GM12878 (cell line): ENCODE measurements at regions not wholly inside any gene's neighbourhood (a gene's known extent, or its start where the extent isn't known, plus 50 kb on each side); places are given as distances from the start of the nearest gene placed in this dataset.

Experiments
- ATF7 ChIP-seq: fragments of 450-650 bp; IDR thresholded peaks from 2 replicates; pipeline ENCODE4 v1.6.1; 2016; ENCODE audit warnings: low read depth, mild to moderate bottlenecking
- BACH1 ChIP-seq: fragments of 450-650 bp; IDR thresholded peaks from 2 replicates; pipeline ENCODE4 v1.6.1; 2017; ENCODE audit warnings: mild to moderate bottlenecking, borderline replicate concordance
- BHLHE40 ChIP-seq, 2 experiments: fragments of 450-650 bp in 1 of 2; IDR thresholded peaks; 2 replicates each; pipeline ENCODE4 v1.6.1; 2011 to 2017; ENCODE audit warnings: low read depth in 2 of 2, borderline replicate concordance in 1 of 2, improper control_type of control experiment in 1 of 2, low read length in 1 of 2, mild to moderate bottlenecking in 1 of 2
- CBX5 ChIP-seq: sonication (generic); IDR thresholded peaks from 2 replicates; pipeline ENCODE4 v1.6.1; 2016; ENCODE audit warnings: low read depth, moderate library complexity, mild to moderate bottlenecking, inconsistent platforms
- CHD4 ChIP-seq: fragments of 200-600 bp; sonication (generic); IDR thresholded peaks from 2 replicates; pipeline ENCODE4 v1.6.1; 2016; ENCODE audit warnings: mild to moderate bottlenecking
- CREM ChIP-seq: IDR thresholded peaks from 2 replicates; pipeline ENCODE4 v1.6.1; 2014; ENCODE audit warnings: antibody characterized with exemption, low read depth
- CTCF ChIP-seq, 3 experiments: IDR thresholded peaks in 2 of 3; conservative IDR thresholded peaks in 1 of 3; 2 replicates each; pipeline ENCODE4 v1.5.1; 2011; ENCODE audit warnings: low read depth in 3 of 3, low read length in 3 of 3, mild to moderate bottlenecking in 3 of 3, control low read depth in 2 of 3, moderate library complexity in 2 of 3, inconsistent platforms in 1 of 3, mixed read lengths in 1 of 3; ENCODE audit not compliant: control insufficient read depth in 2 of 3, insufficient read depth in 1 of 3; ENCODE audit errors: extremely low read depth in 1 of 3
- EGR1 ChIP-seq, 2 experiments: IDR thresholded peaks; 1 replicate in 1 of 2; 2 replicates in 1 of 2; pipeline ENCODE4 v1.6.1; 2011 to 2012; ENCODE audit warnings: low read depth in 2 of 2, low read length in 2 of 2, borderline replicate concordance in 1 of 2, mild to moderate bottlenecking in 1 of 2, moderate library complexity in 1 of 2
- EP300 ChIP-seq, 2 experiments: fragments of 150-350 bp in 1 of 2; IDR thresholded peaks; 2 replicates each; pipeline ENCODE4 v1.6.1; 2011 to 2012; ENCODE audit warnings: low read depth in 2 of 2, low read length in 2 of 2, borderline replicate concordance in 1 of 2, improper control_type of control experiment in 1 of 2, inconsistent platforms in 1 of 2; ENCODE audit not compliant: control insufficient read depth in 1 of 2
- JUNB ChIP-seq: IDR thresholded peaks from 2 replicates; pipeline ENCODE4 v1.6.1; 2016; ENCODE audit warnings: antibody characterized with exemption, mild to moderate bottlenecking
- MAX ChIP-seq: IDR thresholded peaks from 2 replicates; pipeline ENCODE4 v1.6.1; 2012; ENCODE audit warnings: low read depth, low read length, improper control_type of control experiment
- NR2F1 ChIP-seq: fragments of 450-650 bp; conservative IDR thresholded peaks from 2 replicates; pipeline ENCODE4 v1.6.1; 2017; ENCODE audit warnings: mild to moderate bottlenecking
- SREBF2 ChIP-seq: IDR thresholded peaks from 2 replicates; pipeline ENCODE4 v1.6.1; 2012; ENCODE audit warnings: mild to moderate bottlenecking, low read length
- TCF12 ChIP-seq: IDR thresholded peaks from 2 replicates; pipeline ENCODE4 v1.6.1; 2011; ENCODE audit warnings: low read depth, mild to moderate bottlenecking, low read length

GRCh38 chr15:29571792-29572431 is 250.4 kb downstream of the TJP1 start:
- no peak for TF ChIP-seq CTCF (IDR thresholded peaks at IDR 0.05 in 2 of 3, conservative IDR thresholded peaks at IDR 0.05 in 1 of 3; ENCODE audit: control insufficient read depth in 2 of 3, extremely low read depth in 1 of 3, insufficient read depth in 1 of 3, low read depth in 3 of 3, low read length in 3 of 3)
- no peak for TF ChIP-seq ATF7
- no peak for TF ChIP-seq SREBF2
- TF ChIP-seq MAX = no peak
- no peak for TF ChIP-seq EGR1 (IDR thresholded peaks at IDR 0.05; ENCODE audit: borderline replicate concordance in 1 of 2, low read depth in 2 of 2, low read length in 2 of 2)
- no peak for TF ChIP-seq BHLHE40 (IDR thresholded peaks at IDR 0.05; ENCODE audit: borderline replicate concordance in 1 of 2, low read depth in 2 of 2, low read length in 1 of 2)
- no peak for TF ChIP-seq NR2F1
- TF ChIP-seq EP300 (IDR thresholded peaks at IDR 0.05; ENCODE audit: borderline replicate concordance in 1 of 2, control insufficient read depth in 1 of 2, low read depth in 2 of 2, low read length in 2 of 2) = no peak
- TF ChIP-seq JUNB = no peak
- TF ChIP-seq CBX5 = no peak
- no peak for TF ChIP-seq CHD4
- no peak for TF ChIP-seq BACH1
- TF ChIP-seq TCF12 = no peak
- no peak for TF ChIP-seq CREM
